ENCODE measurements at regions not wholly inside any gene's neighbourhood (a gene's known extent, or its start where the extent isn't known, plus 50 kb on each side); places are given as distances from the start of the nearest gene placed in this dataset.

DNA sequence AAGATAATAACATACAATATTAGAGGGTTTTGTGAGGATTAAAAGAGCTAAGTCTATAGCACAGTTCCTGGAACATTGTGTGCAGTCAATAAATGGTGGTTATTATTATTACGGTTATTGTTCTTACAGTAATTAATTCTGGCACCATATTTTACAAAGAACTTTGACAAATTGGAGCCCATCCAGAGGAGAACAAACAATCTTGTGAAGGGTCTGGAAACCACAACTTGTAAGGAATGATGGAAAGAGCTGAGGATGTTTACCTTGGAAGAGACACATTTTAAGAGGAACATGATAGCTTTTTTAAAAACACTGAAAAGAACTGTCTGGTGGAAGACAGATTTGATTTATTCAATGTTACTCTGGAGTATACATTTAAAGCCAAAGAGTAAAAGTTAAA lies 150.5 kb upstream of the KRR1 start:
- H3K9ac ChIP-seq (ENCODE audit: low read depth in 1 of 2, low read length in 2 of 2) = no peak overlapping the region
- DNase-seq (ENCODE audit: low spot score) = no peak
- no peak overlapping the region for H3K4me3 ChIP-seq (ENCODE audit: low read depth in 1 of 3, low read length in 3 of 3)
- peaks cover 2 to 10% (median 7%) of the 10 kb centered on the region in 4 donors for H3K4me1 ChIP-seq (ENCODE audit: control insufficient read depth in 4 of 4, insufficient read depth in 4 of 4, low read length in 3 of 4)
- H3K36me3 ChIP-seq (ENCODE audit: control insufficient read depth in 4 of 4, insufficient read depth in 3 of 4, low read depth in 1 of 4, low read length in 3 of 4) = no peaks in the 10 kb centered on the region
- H3K27ac ChIP-seq (ENCODE audit: low read depth in 1 of 2, low read length in 2 of 2) = no peak overlapping the region
- no peaks in the 10 kb centered on the region for H3K9me3 ChIP-seq (ENCODE audit: control insufficient read depth in 4 of 4, low read length in 3 of 4)
- TF ChIP-seq HNF4A (conservative IDR thresholded peaks at IDR 0.05) (no peak), FOXA2 (IDR thresholded peaks at IDR 0.05) (no peak)
- TF ChIP-seq, protein P1, sequence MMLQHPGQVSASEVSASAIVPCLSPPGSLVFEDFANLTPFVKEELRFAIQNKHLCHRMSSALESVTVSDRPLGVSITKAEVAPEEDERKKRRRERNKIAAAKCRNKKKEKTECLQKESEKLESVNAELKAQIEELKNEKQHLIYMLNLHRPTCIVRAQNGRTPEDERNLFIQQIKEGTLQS (IDR thresholded peaks at IDR 0.05) = no peak
- 84% methylated on average over 1 of the region's 1 CpG for WGBS
- no peaks in the 10 kb centered on the region for H3K27me3 ChIP-seq (ENCODE audit: control insufficient read depth in 4 of 4, insufficient read depth in 4 of 4, low read length in 3 of 4)

DNA sequence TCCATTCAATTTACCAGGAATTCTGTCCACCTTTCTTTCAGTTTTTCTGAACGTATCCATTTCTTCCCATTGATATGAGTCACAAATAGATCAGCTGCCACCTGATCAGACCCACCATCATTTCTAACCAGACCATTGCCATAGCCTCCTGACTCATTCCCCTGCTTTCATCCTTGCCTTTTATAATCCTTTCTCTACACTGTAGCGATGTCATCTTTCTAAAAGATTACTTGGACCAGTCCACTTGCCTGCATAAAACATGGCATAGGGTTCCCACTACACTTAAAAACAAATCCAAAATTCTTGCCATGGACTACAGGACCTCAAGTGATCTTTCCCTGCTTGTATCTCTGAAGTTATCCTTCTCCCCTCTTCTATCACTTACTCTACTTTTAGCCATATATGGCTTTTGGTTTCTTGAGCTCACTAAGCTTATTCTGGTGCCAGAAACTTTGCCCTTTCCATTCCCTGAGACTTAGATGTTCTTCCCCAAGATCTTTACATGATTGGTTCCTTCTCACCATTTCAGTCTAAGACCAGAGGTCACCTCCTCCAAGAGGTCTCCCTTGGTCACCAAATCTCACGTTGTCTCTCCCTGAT lies 149.5 kb upstream of the KRR1 start:
- 92% methylated on average over 3 of the region's 3 CpGs for WGBS
- no peak for DNase-seq (ENCODE audit: low spot score)
- Histone ChIP-seq H3K36me3 (ENCODE audit: control insufficient read depth in 4 of 4, insufficient read depth in 3 of 4, low read depth in 1 of 4, low read length in 3 of 4) (no peaks in the 10 kb centered on the region), H3K27me3 (ENCODE audit: control insufficient read depth in 4 of 4, insufficient read depth in 4 of 4, low read length in 3 of 4) (no peaks in the 10 kb centered on the region), H3K9ac (ENCODE audit: low read depth in 1 of 2, low read length in 2 of 2) (no peak overlapping the region), H3K4me1 (ENCODE audit: control insufficient read depth in 4 of 4, insufficient read depth in 4 of 4, low read length in 3 of 4) (peaks cover 0 to 5% (median 0%) of the 10 kb centered on the region in 4 donors), H3K27ac (ENCODE audit: low read depth in 1 of 2, low read length in 2 of 2) (no peak overlapping the region), H3K4me3 (ENCODE audit: low read depth in 1 of 3, low read length in 3 of 3) (no peak overlapping the region), H3K9me3 (ENCODE audit: control insufficient read depth in 4 of 4, low read length in 3 of 4) (no peaks in the 10 kb centered on the region)
- TF ChIP-seq HNF4G (IDR thresholded peaks at IDR 0.05) (no peak), NR2F2 (IDR thresholded peaks at IDR 0.05) (no peak), FOXA2 (IDR thresholded peaks at IDR 0.05) (no peak), RAD21 (IDR thresholded peaks at IDR 0.05) (no peak), TAF1 (conservative IDR thresholded peaks at IDR 0.05) (no peak), HNF4A (conservative IDR thresholded peaks at IDR 0.05) (no peak), GABPA (IDR thresholded peaks at IDR 0.05 in 1 of 2, conservative IDR thresholded peaks at IDR 0.05 in 1 of 2) (no peak), JUND (IDR thresholded peaks at IDR 0.05) (no peak), RXRA (IDR thresholded peaks at IDR 0.05) (no peak), YY1 (IDR thresholded peaks at IDR 0.05) (no peak), SP1 (IDR thresholded peaks at IDR 0.05) (no peak), FOXA1 (IDR thresholded peaks at IDR 0.05) (no peak), EGR1 (IDR thresholded peaks at IDR 0.05; ENCODE audit: low read depth in 2 of 2) (no peak)
- TF ChIP-seq, protein P2, sequence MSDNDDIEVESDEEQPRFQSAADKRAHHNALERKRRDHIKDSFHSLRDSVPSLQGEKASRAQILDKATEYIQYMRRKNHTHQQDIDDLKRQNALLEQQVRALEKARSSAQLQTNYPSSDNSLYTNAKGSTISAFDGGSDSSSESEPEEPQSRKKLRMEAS (IDR thresholded peaks at IDR 0.05) = no peak
- TF ChIP-seq, protein P3, sequence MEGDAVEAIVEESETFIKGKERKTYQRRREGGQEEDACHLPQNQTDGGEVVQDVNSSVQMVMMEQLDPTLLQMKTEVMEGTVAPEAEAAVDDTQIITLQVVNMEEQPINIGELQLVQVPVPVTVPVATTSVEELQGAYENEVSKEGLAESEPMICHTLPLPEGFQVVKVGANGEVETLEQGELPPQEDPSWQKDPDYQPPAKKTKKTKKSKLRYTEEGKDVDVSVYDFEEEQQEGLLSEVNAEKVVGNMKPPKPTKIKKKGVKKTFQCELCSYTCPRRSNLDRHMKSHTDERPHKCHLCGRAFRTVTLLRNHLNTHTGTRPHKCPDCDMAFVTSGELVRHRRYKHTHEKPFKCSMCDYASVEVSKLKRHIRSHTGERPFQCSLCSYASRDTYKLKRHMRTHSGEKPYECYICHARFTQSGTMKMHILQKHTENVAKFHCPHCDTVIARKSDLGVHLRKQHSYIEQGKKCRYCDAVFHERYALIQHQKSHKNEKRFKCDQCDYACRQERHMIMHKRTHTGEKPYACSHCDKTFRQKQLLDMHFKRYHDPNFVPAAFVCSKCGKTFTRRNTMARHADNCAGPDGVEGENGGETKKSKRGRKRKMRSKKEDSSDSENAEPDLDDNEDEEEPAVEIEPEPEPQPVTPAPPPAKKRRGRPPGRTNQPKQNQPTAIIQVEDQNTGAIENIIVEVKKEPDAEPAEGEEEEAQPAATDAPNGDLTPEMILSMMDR (IDR thresholded peaks at IDR 0.05; ENCODE audit: low read depth, low read length, missing input control) = no peak
- TF ChIP-seq, protein P4, sequence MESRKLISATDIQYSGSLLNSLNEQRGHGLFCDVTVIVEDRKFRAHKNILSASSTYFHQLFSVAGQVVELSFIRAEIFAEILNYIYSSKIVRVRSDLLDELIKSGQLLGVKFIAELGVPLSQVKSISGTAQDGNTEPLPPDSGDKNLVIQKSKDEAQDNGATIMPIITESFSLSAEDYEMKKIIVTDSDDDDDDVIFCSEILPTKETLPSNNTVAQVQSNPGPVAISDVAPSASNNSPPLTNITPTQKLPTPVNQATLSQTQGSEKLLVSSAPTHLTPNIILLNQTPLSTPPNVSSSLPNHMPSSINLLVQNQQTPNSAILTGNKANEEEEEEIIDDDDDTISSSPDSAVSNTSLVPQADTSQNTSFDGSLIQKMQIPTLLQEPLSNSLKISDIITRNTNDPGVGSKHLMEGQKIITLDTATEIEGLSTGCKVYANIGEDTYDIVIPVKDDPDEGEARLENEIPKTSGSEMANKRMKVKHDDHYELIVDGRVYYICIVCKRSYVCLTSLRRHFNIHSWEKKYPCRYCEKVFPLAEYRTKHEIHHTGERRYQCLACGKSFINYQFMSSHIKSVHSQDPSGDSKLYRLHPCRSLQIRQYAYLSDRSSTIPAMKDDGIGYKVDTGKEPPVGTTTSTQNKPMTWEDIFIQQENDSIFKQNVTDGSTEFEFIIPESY (IDR thresholded peaks at IDR 0.05) = no peak
- TF ChIP-seq, protein P5, sequence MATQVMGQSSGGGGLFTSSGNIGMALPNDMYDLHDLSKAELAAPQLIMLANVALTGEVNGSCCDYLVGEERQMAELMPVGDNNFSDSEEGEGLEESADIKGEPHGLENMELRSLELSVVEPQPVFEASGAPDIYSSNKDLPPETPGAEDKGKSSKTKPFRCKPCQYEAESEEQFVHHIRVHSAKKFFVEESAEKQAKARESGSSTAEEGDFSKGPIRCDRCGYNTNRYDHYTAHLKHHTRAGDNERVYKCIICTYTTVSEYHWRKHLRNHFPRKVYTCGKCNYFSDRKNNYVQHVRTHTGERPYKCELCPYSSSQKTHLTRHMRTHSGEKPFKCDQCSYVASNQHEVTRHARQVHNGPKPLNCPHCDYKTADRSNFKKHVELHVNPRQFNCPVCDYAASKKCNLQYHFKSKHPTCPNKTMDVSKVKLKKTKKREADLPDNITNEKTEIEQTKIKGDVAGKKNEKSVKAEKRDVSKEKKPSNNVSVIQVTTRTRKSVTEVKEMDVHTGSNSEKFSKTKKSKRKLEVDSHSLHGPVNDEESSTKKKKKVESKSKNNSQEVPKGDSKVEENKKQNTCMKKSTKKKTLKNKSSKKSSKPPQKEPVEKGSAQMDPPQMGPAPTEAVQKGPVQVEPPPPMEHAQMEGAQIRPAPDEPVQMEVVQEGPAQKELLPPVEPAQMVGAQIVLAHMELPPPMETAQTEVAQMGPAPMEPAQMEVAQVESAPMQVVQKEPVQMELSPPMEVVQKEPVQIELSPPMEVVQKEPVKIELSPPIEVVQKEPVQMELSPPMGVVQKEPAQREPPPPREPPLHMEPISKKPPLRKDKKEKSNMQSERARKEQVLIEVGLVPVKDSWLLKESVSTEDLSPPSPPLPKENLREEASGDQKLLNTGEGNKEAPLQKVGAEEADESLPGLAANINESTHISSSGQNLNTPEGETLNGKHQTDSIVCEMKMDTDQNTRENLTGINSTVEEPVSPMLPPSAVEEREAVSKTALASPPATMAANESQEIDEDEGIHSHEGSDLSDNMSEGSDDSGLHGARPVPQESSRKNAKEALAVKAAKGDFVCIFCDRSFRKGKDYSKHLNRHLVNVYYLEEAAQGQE (IDR thresholded peaks at IDR 0.05) = no peak
- TF ChIP-seq, protein P1 (IDR thresholded peaks at IDR 0.05) = no peak

All from liver (tissue), 8 donors.